Mesenchymal stem cell (in vitro differentiated cells and primary cell): ENCODE measurements at regions not wholly inside any gene's neighbourhood (a gene's known extent, or its start where the extent isn't known, plus 50 kb on each side); places are given as distances from the start of the nearest gene placed in this dataset.

Experiments
- DNase-seq: peaks from one replicate; pipeline ENCODE4 v3.0.0-alpha.2; 2013
- H2AFZ ChIP-seq: one replicate; pipeline ENCODE4 v1.6.1; 2013; ENCODE audit warnings: low read depth, mild to moderate bottlenecking, control low read depth, inconsistent platforms, low read length, moderate library complexity
- H2AK5ac ChIP-seq: 2 replicates; pipeline ENCODE4 v1.6.1; 2013; ENCODE audit warnings: low read length, moderate library complexity, mild to moderate bottlenecking, inconsistent platforms; ENCODE audit not compliant: severe bottlenecking
- H2BK120ac ChIP-seq: one replicate; pipeline ENCODE4 v1.6.1; 2013; ENCODE audit warnings: low read depth, mild to moderate bottlenecking, inconsistent platforms, low read length, moderate library complexity
- H2BK12ac ChIP-seq, 2 experiments: one replicate each; pipeline ENCODE4 v1.6.1; 2013; ENCODE audit warnings: inconsistent platforms in 2 of 2, low read length in 2 of 2, mild to moderate bottlenecking in 2 of 2, moderate library complexity in 2 of 2, control low read depth in 1 of 2
- H2BK15ac ChIP-seq: one replicate; pipeline ENCODE4 v1.6.1; 2013; ENCODE audit warnings: mild to moderate bottlenecking, low read depth, inconsistent platforms; ENCODE audit not compliant: poor library complexity, severe bottlenecking
- H2BK5ac ChIP-seq: 2 replicates; pipeline ENCODE4 v1.6.1; 2013; ENCODE audit warnings: low read depth, mild to moderate bottlenecking, low read length, control low read depth, inconsistent platforms; ENCODE audit not compliant: poor library complexity, severe bottlenecking
- H3K14ac ChIP-seq, 2 experiments: one replicate each; pipeline ENCODE4 v1.6.1; 2013; ENCODE audit warnings: inconsistent platforms in 2 of 2, low read length in 2 of 2, control low read depth in 1 of 2, mild to moderate bottlenecking in 1 of 2, moderate library complexity in 1 of 2
- H3K18ac ChIP-seq, 2 experiments: one replicate each; pipeline ENCODE4 v1.6.1; 2013; ENCODE audit warnings: inconsistent platforms in 2 of 2, low read length in 2 of 2, control low read depth in 1 of 2, low read depth in 1 of 2, mild to moderate bottlenecking in 1 of 2
- H3K23ac ChIP-seq, 2 experiments: one replicate each; pipeline ENCODE4 v1.6.1; 2013; ENCODE audit warnings: inconsistent platforms in 2 of 2, low read length in 2 of 2, mild to moderate bottlenecking in 2 of 2, moderate library complexity in 2 of 2, control low read depth in 1 of 2
- H3K27ac ChIP-seq: 2 replicates; pipeline ENCODE4 v1.5.1; 2013; ENCODE audit warnings: mild to moderate bottlenecking, moderate library complexity, low read length, control low read depth, inconsistent platforms; ENCODE audit not compliant: poor library complexity, severe bottlenecking
- H3K27me3 ChIP-seq, 2 experiments: 2 replicates each; pipeline versions ENCODE4 v1.6.1 to v1.7.0; 2013; ENCODE audit warnings: low read length in 2 of 2, mild to moderate bottlenecking in 2 of 2, moderate library complexity in 2 of 2, control low read depth in 1 of 2, inconsistent platforms in 1 of 2; ENCODE audit not compliant: control insufficient read depth in 1 of 2, insufficient read depth in 1 of 2
- H3K36me3 ChIP-seq, 2 experiments: 2 replicates each; pipeline versions ENCODE4 v1.6.1 to v1.7.0; 2013; ENCODE audit warnings: low read length in 2 of 2, control low read depth in 1 of 2, inconsistent platforms in 1 of 2, low read depth in 1 of 2, mild to moderate bottlenecking in 1 of 2; ENCODE audit not compliant: insufficient read depth in 2 of 2, control insufficient read depth in 1 of 2
- H3K4ac ChIP-seq, 2 experiments: one replicate each; pipeline ENCODE4 v1.6.1; 2013; ENCODE audit warnings: inconsistent platforms in 2 of 2, low read length in 2 of 2, mild to moderate bottlenecking in 2 of 2, moderate library complexity in 2 of 2, control low read depth in 1 of 2, low read depth in 1 of 2
- H3K4me1 ChIP-seq: 2 replicates; pipeline ENCODE4 v1.6.1; 2013; ENCODE audit warnings: low read depth, low read length, control low read depth; ENCODE audit not compliant: control insufficient read depth, insufficient read depth
- H3K4me2 ChIP-seq: 2 replicates; pipeline ENCODE4 v1.6.1; 2013; ENCODE audit warnings: low read length, mild to moderate bottlenecking, inconsistent platforms; ENCODE audit not compliant: poor library complexity, severe bottlenecking
- H3K4me3 ChIP-seq, 2 experiments: 2 replicates each; pipeline versions ENCODE4 v1.5.1 to v1.7.0; 2013; ENCODE audit warnings: low read length in 2 of 2, mild to moderate bottlenecking in 2 of 2, control low read depth in 1 of 2, low read depth in 1 of 2; ENCODE audit not compliant: insufficient read depth in 1 of 2
- H3K79me1 ChIP-seq: replicated peaks from 2 replicates; pipeline ENCODE4 v1.6.1; 2013; ENCODE audit warnings: mild to moderate bottlenecking, control low read depth, low read length, inconsistent platforms; ENCODE audit not compliant: poor library complexity, severe bottlenecking
- H3K9ac ChIP-seq: 2 replicates; pipeline ENCODE4 v1.7.0; 2013; ENCODE audit warnings: mild to moderate bottlenecking, low read length, moderate library complexity
- H3K9me3 ChIP-seq: 2 replicates; pipeline ENCODE4 v1.7.0; 2013; ENCODE audit warnings: mild to moderate bottlenecking, low read length; ENCODE audit not compliant: control insufficient read depth
- H4K8ac ChIP-seq: one replicate; pipeline ENCODE4 v1.6.1; 2013; ENCODE audit warnings: inconsistent platforms, mild to moderate bottlenecking, low read length, moderate library complexity
- H4K91ac ChIP-seq: one replicate; pipeline ENCODE4 v1.6.1; 2013; ENCODE audit warnings: mild to moderate bottlenecking, low read length, inconsistent platforms
- WGBS: methylation state at CpG from one replicate; pipeline ENCODE4 v1.1.7; 2013; ENCODE audit warnings: mixed read lengths; 5-methylcytosine and 5-hydroxymethylcytosine counted together

DNA sequence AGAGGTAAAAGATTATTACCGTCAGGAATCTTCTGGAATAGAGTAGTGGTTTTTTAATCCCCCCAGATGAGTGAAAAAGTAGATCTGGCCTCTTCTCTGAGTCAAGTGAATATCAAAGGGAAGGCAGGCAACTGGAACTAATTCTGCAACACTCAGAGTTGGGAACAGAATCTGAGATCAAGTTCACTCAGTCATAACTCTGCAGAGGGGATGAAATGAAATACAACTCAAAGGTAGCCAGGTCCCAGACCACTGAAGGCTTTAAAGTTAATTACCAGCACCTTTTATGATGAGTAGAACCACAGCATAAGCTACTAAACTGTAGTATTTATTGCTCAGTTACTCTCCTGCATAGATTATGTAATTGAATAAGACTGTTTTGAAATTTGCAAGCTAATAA, 455.6 kb upstream of the AKR1E2 start:
- Histone ChIP-seq H4K8ac (no peak overlapping the region), H2BK120ac (no peak overlapping the region), H3K27ac (no peak overlapping the region), H3K4me3 (no peak overlapping the region), H3K4me2 (no peak overlapping the region), H3K36me3 (no peaks in the 10 kb centered on the region), H3K9me3 (no peaks in the 10 kb centered on the region), H3K4ac (no peak overlapping the region), H3K18ac (no peak overlapping the region), H4K91ac (no peak overlapping the region), H3K9ac (peak overlapping the region; percentile 1), H2AFZ (no peak overlapping the region), H3K14ac (no peak overlapping the region), H3K27me3 (no peaks in the 10 kb centered on the region), H2BK12ac (no peak overlapping the region), H3K79me1 (no peaks in the 10 kb centered on the region), H3K4me1 (no peaks in the 10 kb centered on the region), H3K23ac (no peak overlapping the region), H2BK5ac (no peak overlapping the region), H2AK5ac (no peak overlapping the region), H2BK15ac (no peak overlapping the region)
- no peak for DNase-seq
- 89% methylated on average over 1 of the region's 1 CpG for WGBS

DNA sequence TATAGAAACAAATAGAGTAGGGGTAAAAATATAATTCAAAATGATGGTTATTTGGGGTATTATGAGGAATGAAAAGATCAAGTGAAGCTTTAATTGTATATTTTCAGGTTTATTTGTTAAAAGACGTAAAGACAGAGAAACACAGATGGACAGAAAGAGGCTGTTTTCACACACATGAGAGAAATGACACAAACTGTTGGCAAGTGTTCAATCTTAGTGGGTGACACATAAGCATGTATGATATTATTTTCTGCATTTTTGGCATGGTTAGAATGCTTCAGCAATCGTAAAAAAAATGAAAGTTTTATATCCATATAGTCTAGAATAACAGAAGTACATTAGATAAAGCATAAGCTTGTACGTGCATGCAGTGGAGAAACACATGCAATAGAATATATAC, 464.4 kb upstream of the AKR1E2 start:
- Histone ChIP-seq H2BK120ac (no peak overlapping the region), H4K91ac (no peak overlapping the region), H3K9ac (no peak overlapping the region), H3K79me1 (no peaks in the 10 kb centered on the region), H2BK12ac (no peak overlapping the region), H3K36me3 (no peaks in the 10 kb centered on the region), H4K8ac (no peak overlapping the region), H3K27ac (no peak overlapping the region), H3K23ac (no peak overlapping the region), H3K4ac (no peak overlapping the region), H2AK5ac (no peak overlapping the region), H2AFZ (no peak overlapping the region), H3K9me3 (no peaks in the 10 kb centered on the region), H3K18ac (no peak overlapping the region), H2BK15ac (no peak overlapping the region), H3K4me2 (no peak overlapping the region), H2BK5ac (no peak overlapping the region), H3K4me3 (no peak overlapping the region), H3K4me1 (peaks cover 2% of the 10 kb centered on the region), H3K27me3 (no peaks in the 10 kb centered on the region), H3K14ac (no peak overlapping the region)
- DNase-seq = no peak
- 89% methylated on average over 1 of the region's 3 CpGs for WGBS

DNA sequence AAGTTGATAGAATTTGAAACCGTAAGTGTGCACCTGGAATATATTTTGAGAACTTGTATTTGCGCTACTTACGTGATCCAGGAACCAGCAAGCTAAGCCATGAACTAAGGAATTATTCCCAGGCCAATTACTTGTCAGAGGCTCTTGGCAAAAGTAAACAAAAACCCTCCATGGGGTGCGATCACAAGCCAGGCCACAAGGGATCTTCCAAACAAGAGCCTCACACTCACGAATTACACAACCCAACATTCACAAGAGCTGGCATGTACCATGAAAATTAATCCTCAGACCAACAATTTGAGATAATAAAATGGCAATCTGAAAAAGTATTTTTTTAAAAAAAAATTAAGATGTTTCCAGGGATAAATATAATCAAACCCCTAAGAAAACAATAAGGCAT, 467.0 kb upstream of the AKR1E2 start:
- no peaks in the 10 kb centered on the region for H3K36me3 ChIP-seq
- H2BK15ac ChIP-seq = no peak overlapping the region
- H3K4me1 ChIP-seq = peaks cover 3% of the 10 kb centered on the region
- H3K9ac ChIP-seq = peak overlapping the region; percentile 17
- H2BK120ac ChIP-seq = no peak overlapping the region
- no peak overlapping the region for H3K18ac ChIP-seq
- H2AK5ac ChIP-seq = no peak overlapping the region
- no peak overlapping the region for H3K27ac ChIP-seq
- H2AFZ ChIP-seq = no peak overlapping the region
- H3K23ac ChIP-seq = no peak overlapping the region
- no peak overlapping the region for H3K4me3 ChIP-seq
- H4K91ac ChIP-seq = no peak overlapping the region
- H2BK5ac ChIP-seq = no peak overlapping the region
- no peak overlapping the region for H3K4ac ChIP-seq
- H2BK12ac ChIP-seq = no peak overlapping the region
- H3K27me3 ChIP-seq = no peaks in the 10 kb centered on the region
- DNase-seq = peak; percentile 79
- no peaks in the 10 kb centered on the region for H3K79me1 ChIP-seq
- peak overlapping the region; percentile 52 for H3K4me2 ChIP-seq
- no peak overlapping the region for H4K8ac ChIP-seq
- no peaks in the 10 kb centered on the region for H3K9me3 ChIP-seq
- no peak overlapping the region for H3K14ac ChIP-seq
- 58% methylated on average over 4 of the region's 5 CpGs for WGBS

DNA sequence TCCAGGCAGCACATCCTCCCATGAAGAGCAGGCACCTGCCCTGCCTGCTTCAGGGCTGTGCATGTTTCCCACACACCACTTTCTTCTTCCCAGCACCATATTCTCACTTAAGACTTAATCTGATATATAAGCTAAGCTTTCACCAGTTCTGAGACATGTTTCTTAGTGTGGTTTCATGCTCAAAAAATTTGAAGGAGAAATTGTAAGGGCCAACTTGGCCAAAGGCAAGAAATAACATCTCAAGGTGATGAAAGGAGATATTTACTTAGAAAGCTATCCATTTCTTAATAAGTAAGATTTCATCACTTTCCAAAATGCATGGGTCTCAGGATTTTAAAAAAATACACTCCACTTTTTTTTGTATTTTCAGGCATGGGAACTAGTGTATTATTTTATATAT, 468.1 kb upstream of the AKR1E2 start:
- H3K23ac ChIP-seq = no peak overlapping the region
- DNase-seq = no peak

More for the DNA sequence above, 468.1 kb upstream of the AKR1E2 start:
- Histone ChIP-seq H3K9ac (no peak overlapping the region), H3K4ac (no peak overlapping the region), H3K14ac (peak overlapping the region in 1 of 2 experiments; percentile 68), H3K4me3 (no peak overlapping the region), H2BK5ac (no peak overlapping the region), H2AK5ac (peak overlapping the region; percentile 79), H3K4me2 (no peak overlapping the region), H3K4me1 (peaks cover 3% of the 10 kb centered on the region), H3K27me3 (no peaks in the 10 kb centered on the region), H3K36me3 (no peaks in the 10 kb centered on the region), H3K18ac (peak overlapping the region in 1 of 2 experiments; percentile 74), H2AFZ (no peak overlapping the region), H3K79me1 (no peaks in the 10 kb centered on the region), H3K9me3 (no peaks in the 10 kb centered on the region), H2BK120ac (no peak overlapping the region), H4K8ac (no peak overlapping the region), H4K91ac (no peak overlapping the region), H2BK12ac (peak overlapping the region in 1 of 2 experiments; percentile 75), H2BK15ac (no peak overlapping the region), H3K27ac (no peak overlapping the region)
